HG02973 (cell line): ENCODE measurements at regions not wholly inside any gene's neighbourhood (a gene's known extent, or its start where the extent isn't known, plus 50 kb on each side); places are given as distances from the start of the nearest gene placed in this dataset.

Experiments used
- ATAC-seq: cut with Tn5 transposase; IDR thresholded peaks from one replicate; pipeline ENCODE4 v1.9.1; 2021; ENCODE audit warnings: moderate library complexity; ENCODE audit not compliant: unreplicated experiment

DNA sequence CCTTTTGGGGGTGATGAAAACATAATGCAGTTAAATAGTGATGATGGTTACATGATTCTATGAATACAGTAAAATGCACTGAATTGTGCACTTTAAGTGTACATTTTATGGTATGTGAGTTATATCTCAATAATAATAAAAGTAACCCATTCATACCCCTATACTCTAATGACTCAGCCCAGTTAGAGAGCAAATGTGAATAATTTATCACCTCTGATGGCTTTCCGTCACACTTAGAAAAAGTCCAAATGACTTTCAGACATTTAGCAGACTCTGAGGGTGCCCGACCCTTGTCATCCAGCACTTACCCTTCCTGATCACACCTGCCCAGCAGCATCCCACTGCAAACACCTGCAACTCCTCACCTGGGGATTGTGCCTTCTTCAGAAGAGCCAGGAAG is 148.1 kb upstream of the MAF start:
- no peak for ATAC-seq

- ATAC-seq = no peak
These were observed 147.2 kb upstream of the MAF start for GRCh38 chr16:79747688-79748087.

- ATAC-seq = no peak
These were observed 139.7 kb upstream of the MAF start for GRCh38 chr16:79740252-79740651.

DNA sequence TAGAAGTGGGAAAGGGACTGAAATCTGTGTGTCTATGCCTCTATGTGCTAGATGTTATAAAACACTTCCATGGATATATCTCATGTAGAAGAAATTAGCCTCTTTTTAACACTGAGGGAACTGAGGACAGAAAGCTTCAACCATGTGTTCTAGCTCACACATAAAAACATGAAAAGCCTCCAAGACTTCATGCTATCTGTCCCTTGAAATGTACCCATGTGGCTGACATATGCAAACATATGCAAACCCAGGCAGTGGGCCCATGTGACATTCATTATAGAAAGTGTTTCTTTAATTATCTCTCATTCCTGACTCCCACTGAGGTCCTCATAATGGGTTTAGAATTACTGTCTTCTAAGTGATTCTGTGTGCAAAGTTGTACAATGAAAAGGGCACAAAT is 134.7 kb upstream of the MAF start:
- no peak for ATAC-seq

GRCh38 chr16:79734721-79735120 is 134.2 kb upstream of the MAF start:
- ATAC-seq = no peak

DNA sequence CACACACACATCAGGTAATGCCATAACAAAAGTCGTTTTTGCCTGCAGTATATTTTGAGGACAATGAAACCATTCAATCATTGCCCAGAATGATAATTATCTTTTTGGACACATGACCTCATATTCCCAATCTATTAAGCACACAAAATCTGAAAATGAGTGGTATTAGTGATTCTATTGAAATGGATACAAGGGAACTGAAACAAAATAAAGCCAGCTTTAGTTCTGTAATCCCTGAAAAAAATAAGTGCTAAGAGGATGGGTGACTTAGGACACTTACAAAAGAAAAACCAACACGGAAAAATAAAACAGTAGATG is 128.3 kb upstream of the MAF start:
- ATAC-seq = no peak

GRCh38 chr16:79728048-79728922 is 127.7 kb upstream of the MAF start:
- no peak for ATAC-seq

GRCh38 chr16:79726902-79727301 is 126.4 kb upstream of the MAF start:
- ATAC-seq = no peak

- ATAC-seq = no peak
These were observed 124.5 kb upstream of the MAF start for GRCh38 chr16:79725051-79725450.

DNA sequence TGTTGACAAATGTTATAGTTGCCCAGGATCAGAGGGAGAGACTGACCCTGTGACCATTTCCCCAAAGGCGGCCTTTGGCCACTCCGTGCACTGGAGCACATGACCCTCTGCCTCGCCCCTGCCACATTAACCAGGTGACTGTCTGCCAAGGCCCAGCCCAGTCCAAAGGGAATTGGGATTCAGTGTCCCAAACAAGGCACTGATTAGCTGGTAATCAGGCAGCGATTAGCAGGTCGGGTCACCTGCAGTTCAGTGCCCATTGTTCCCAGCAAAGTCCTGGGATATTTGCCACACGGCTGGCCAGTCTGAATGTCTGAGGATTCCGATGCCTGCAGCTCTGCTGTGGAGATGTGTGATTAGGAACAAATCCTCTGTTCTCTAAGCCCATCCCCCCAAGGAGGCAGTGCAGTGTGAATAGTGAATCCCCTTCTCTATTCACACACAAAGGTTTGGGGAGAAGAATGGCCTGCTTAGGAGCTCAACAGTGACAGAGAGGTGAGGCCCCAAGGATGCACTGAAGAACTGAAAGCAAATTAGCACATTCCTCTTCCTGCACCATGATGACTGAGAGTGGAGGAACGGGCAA is 123.1 kb upstream of the MAF start:
- ATAC-seq = no peak

GRCh38 chr16:79721270-79721669 is 120.7 kb upstream of the MAF start:
- ATAC-seq = no peak

- ATAC-seq = no peak
These were observed 117.0 kb upstream of the MAF start for GRCh38 chr16:79717333-79718137.

DNA sequence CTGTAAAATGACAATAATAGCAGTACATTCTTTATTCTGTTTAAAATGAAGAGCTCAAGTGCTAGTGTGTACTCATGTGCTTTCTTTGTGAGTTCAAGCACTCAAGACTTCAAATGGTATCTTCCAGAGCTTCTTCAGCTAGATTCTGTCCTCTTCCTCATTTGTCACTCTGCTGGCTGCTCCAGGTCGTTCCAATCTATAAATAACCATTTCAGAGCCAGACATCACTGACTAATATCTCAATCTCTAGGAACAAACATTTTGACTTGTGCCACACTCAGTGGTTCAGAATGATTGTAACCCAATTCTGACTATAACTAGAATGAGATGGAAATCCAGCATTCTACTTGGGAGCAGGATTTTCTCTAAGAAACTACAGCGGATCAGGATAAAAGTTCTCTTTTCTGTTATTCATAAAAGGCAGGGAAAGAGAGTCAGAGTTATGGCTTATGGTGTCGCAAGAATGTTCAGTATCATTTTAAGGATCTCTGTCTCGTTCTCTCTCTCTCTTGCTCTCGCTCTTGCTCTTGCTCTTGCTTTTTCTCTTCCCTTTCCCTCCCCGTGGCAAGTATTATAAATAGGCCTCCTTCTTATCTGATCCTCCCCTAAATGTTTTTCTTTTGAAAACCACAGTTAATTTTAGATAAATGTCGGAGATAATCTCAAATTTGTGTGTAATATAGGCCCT is 116.3 kb upstream of the MAF start:
- ATAC-seq = no peak

GRCh38 chr16:79715061-79715460 is 114.5 kb upstream of the MAF start:
- ATAC-seq = no peak

- no peak for ATAC-seq
These were observed 113.9 kb upstream of the MAF start for GRCh38 chr16:79714440-79714839.

- no peak for ATAC-seq
These were observed 113.2 kb upstream of the MAF start for GRCh38 chr16:79713609-79714309.

GRCh38 chr16:79712276-79712675 is 111.7 kb upstream of the MAF start:
- no peak for ATAC-seq

DNA sequence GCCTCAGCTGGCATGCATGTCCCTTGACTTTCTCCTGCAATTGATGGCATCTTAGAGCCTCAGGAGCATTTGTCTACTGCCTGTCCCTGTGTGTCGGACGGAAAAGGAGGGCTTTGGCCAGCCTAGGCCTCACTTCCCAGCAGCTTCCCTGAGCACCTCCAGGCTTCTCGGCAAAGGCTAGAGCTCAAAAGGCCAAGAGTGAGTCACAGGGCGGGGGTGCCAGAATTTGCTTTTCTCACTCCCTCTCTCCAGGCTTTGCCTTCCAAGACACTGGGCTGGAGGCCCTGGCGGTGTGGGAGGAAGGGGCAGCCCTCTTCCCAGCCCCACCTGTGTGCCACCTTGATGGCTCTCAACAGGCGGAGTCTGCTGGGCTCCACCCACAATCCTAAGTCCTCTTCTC is 107.3 kb upstream of the MAF start:
- no peak for ATAC-seq

DNA sequence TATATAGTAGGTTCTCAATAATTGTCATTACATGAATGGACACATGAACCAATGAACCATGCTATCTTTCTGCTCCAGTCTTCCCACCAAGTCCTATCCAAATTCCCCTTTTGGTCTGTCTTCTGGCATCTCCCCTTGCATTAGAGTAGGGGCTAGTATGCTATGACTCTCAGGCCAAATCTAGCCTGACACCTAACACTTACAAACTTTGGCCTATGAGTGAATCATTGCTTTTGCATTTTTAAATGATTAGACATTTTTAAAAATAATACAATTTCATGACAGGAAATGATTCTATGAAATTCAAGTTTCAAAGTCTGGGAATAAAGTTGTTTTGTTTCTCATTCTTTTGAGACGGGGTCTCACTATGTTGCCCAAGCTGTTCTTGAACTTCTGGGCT is 102.5 kb upstream of the MAF start:
- no peak for ATAC-seq

DNA sequence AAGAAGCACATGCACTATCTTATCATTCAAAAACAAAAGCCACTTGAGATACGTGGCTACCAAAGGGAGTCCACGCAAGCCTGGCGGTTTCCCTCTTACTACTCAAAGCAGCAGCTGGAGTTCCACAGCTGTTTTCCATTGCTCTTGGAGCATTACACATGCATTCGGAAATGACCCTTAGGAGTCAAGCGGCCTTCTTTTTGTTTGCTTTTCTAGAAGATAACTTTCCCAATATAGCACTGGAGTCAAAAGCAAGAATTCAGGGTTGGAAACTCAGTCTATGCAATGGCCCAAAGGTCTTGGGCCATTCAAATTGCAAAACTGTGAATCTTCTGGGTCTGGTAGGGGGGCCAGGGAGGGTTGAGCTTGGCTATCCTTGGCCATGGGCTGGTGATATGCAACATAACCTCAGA is 97.8 kb upstream of the MAF start:
- no peak for ATAC-seq
